GM19467 (cell line): ENCODE measurements at regions not wholly inside any gene's neighbourhood (a gene's known extent, or its start where the extent isn't known, plus 50 kb on each side); places are given as distances from the start of the nearest gene placed in this dataset.

Experiments
- ATAC-seq: cut with Tn5 transposase; IDR thresholded peaks from one replicate; pipeline ENCODE4 v1.9.1; 2021; ENCODE audit warnings: mild to moderate bottlenecking, moderate library complexity; ENCODE audit not compliant: unreplicated experiment

GRCh38 chr18:1995041-1995612 is 576.2 kb downstream of the METTL4 start:
- ATAC-seq = no peak

- ATAC-seq = no peak
These were observed 573.2 kb downstream of the METTL4 start for GRCh38 chr18:1998121-1998520.

- ATAC-seq = no peak
These were observed 571.9 kb downstream of the METTL4 start for GRCh38 chr18:1999387-1999786.

GRCh38 chr18:2002151-2002550 is 569.2 kb downstream of the METTL4 start:
- no peak for ATAC-seq

- no peak for ATAC-seq
These were observed 568.7 kb downstream of the METTL4 start for GRCh38 chr18:2002604-2003003.

- ATAC-seq = no peak
These were observed 561.2 kb downstream of the METTL4 start for GRCh38 chr18:2009942-2010697.

GRCh38 chr18:2027016-2027415 is 544.3 kb downstream of the METTL4 start:
- ATAC-seq = no peak

GRCh38 chr18:2027756-2028155 is 543.5 kb downstream of the METTL4 start:
- ATAC-seq = no peak

- ATAC-seq = no peak
These were observed 542.3 kb downstream of the METTL4 start for GRCh38 chr18:2028986-2029385.

GRCh38 chr18:2030647-2031046 is 540.7 kb downstream of the METTL4 start:
- ATAC-seq = no peak

- ATAC-seq = no peak
These were observed 539.3 kb downstream of the METTL4 start for GRCh38 chr18:2032036-2032435.

GRCh38 chr18:2035056-2035455 is 536.2 kb downstream of the METTL4 start:
- no peak for ATAC-seq

GRCh38 chr18:2036086-2036485 is 535.2 kb downstream of the METTL4 start:
- ATAC-seq = no peak

GRCh38 chr18:2040279-2040678 is 531.0 kb downstream of the METTL4 start:
- no peak for ATAC-seq

GRCh38 chr18:2049986-2050385 is 521.3 kb downstream of the METTL4 start:
- no peak for ATAC-seq

GRCh38 chr18:2050702-2051201 is 520.6 kb downstream of the METTL4 start:
- ATAC-seq = no peak

GRCh38 chr18:2053490-2054089 is 517.7 kb downstream of the METTL4 start:
- no peak for ATAC-seq

- no peak for ATAC-seq
These were observed 512.0 kb downstream of the METTL4 start for GRCh38 chr18:2059336-2059735.

- no peak for ATAC-seq
These were observed 511.2 kb downstream of the METTL4 start for GRCh38 chr18:2060086-2060485.

GRCh38 chr18:2070631-2071030 is 500.7 kb downstream of the METTL4 start:
- ATAC-seq = no peak

- ATAC-seq = no peak
These were observed 495.8 kb downstream of the METTL4 start for GRCh38 chr18:2075499-2075898.

- no peak for ATAC-seq
These were observed 488.6 kb downstream of the METTL4 start for GRCh38 chr18:2082676-2083075.
